Immature natural killer cell (primary cell): ENCODE measurements at regions not wholly inside any gene's neighbourhood (a gene's known extent, or its start where the extent isn't known, plus 50 kb on each side); places are given as distances from the start of the nearest gene placed in this dataset.
"Not testable (repeated sequence)": the region's sequence is repeated elsewhere in the genome, so short reads cannot be mapped to it uniquely, and the experiment has no call there.

Experiments used
- DNase-seq, 3 donors: peaks; one replicate each; pipeline ENCODE4 v3.0.0; 2022; ENCODE audit warnings: mixed read lengths in 1 of 3
- H3K27ac Mint-ChIP-seq, 6 donors: one replicate each; pipeline ENCODE4 v1.8.0; 2020; ENCODE audit warnings: mixed read lengths in 6 of 6, mild to moderate bottlenecking in 5 of 6, inconsistent platforms in 4 of 6, moderate library complexity in 3 of 6
- H3K27me3 Mint-ChIP-seq, 3 donors: one replicate each; pipeline ENCODE4 v1.8.0; 2020 to 2021; ENCODE audit warnings: low read depth in 3 of 3, mild to moderate bottlenecking in 3 of 3, mixed read lengths in 3 of 3, moderate library complexity in 3 of 3, inconsistent platforms in 1 of 3
- H3K36me3 Mint-ChIP-seq, 3 donors: one replicate each; pipeline ENCODE4 v1.8.0; 2020; ENCODE audit warnings: mixed read lengths in 3 of 3, inconsistent platforms in 2 of 3, mild to moderate bottlenecking in 2 of 3
- H3K4me1 Mint-ChIP-seq, 2 donors: one replicate each; pipeline ENCODE4 v1.8.0; 2020; ENCODE audit warnings: inconsistent platforms in 2 of 2, mild to moderate bottlenecking in 2 of 2, mixed read lengths in 2 of 2, moderate library complexity in 1 of 2
- H3K4me3 Mint-ChIP-seq, 5 donors: one replicate each; pipeline ENCODE4 v1.8.0; 2020; ENCODE audit warnings: mild to moderate bottlenecking in 5 of 5, mixed read lengths in 5 of 5, inconsistent platforms in 3 of 5, moderate library complexity in 3 of 5
- H3K9me3 Mint-ChIP-seq, 6 donors: one replicate each; pipeline ENCODE4 v1.8.0; 2020; ENCODE audit warnings: mild to moderate bottlenecking in 6 of 6, mixed read lengths in 6 of 6, inconsistent platforms in 4 of 6, moderate library complexity in 3 of 6

DNA sequence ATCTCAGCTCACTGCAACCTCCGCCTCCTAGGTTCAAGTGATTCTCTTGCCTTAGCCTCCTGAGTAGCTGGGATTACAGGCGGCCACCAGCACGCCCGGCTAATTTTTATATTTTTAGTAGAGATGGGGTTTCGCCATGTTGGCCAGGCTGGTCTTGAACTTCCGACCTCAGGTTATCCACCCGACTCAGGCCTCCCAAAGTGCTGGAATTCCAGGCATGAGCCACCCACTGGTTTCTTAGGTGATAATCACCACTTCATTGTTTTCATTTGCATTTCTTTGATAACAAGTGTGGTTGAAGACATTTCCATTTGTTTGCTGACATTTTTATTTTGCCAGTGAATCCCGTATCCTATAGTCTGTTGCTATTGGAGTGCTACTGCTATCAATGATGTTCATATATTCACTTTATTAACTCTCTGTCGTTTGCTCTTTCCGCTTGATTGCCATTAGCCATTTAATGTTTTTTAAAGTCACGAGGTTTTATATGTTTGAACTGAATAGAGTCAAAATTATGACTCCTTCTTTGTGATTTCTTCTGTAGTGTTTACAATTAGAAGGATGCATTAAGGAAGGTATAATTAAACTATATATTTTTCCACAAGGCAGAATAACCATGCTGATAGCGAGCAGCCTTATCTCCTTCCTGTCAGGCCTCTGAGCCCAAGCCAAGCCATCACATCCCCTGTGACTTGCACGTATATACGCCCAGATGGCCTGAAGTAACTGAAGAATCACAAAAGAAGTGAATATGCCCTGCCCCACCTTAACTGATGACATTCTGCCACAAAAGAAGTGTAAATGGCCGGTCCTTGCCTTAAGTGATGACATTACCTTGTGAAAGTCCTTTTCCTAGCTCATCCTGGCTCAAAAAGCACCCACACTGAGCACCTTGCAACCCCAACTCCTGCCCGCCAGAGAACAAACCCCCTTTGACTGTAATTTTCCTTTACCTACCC is 87.3 kb upstream of the DAPK1 start:
- not testable (repeated sequence) for H3K27me3 Mint-ChIP-seq, DNase-seq, H3K27ac Mint-ChIP-seq, H3K36me3 Mint-ChIP-seq, H3K4me1 Mint-ChIP-seq, H3K9me3 Mint-ChIP-seq, H3K4me3 Mint-ChIP-seq

- Mint-ChIP-seq H3K27ac (no peak overlapping the region), H3K4me3 (no peak overlapping the region), H3K36me3 (peaks cover 0 to 13% (median 0%) of the 10 kb centered on the region in 3 donors), H3K4me1 (no peaks in the 10 kb centered on the region), H3K9me3 (no peaks in the 10 kb centered on the region), H3K27me3 (peaks cover 0 to 6% (median 1%) of the 10 kb centered on the region in 3 donors)
- DNase-seq: no peak
Measured at GRCh38 chr9:87420884-87421283, 76.8 kb upstream of the DAPK1 start.

DNA sequence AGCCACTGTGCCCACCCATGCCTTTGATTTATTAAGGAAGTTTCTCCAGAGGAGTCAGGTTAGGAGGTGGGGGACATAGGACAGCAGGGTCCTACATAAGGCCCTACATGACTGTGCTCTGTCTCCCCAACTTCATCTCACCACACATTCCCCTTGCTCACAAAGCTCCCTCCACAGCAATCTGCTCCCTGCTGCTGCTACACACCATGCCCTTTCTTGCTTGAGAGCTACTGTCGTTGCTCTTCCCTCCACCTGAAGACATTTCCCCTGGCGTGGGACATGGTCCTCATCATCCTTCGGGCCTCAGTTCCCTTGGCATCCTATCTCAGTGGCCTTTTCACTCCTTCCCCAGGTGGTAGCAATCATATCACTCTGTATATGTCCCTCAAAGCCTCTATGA is 75.9 kb upstream of the DAPK1 start:
- Mint-ChIP-seq H3K4me3 (no peak overlapping the region), H3K27ac (no peak overlapping the region), H3K36me3 (peaks cover 0 to 13% (median 0%) of the 10 kb centered on the region in 3 donors), H3K9me3 (peaks cover 0 to 1% (median 0%) of the 10 kb centered on the region in 6 donors), H3K4me1 (no peaks in the 10 kb centered on the region), H3K27me3 (peaks cover 0 to 6% (median 1%) of the 10 kb centered on the region in 3 donors)
- DNase-seq: no peak

DNA sequence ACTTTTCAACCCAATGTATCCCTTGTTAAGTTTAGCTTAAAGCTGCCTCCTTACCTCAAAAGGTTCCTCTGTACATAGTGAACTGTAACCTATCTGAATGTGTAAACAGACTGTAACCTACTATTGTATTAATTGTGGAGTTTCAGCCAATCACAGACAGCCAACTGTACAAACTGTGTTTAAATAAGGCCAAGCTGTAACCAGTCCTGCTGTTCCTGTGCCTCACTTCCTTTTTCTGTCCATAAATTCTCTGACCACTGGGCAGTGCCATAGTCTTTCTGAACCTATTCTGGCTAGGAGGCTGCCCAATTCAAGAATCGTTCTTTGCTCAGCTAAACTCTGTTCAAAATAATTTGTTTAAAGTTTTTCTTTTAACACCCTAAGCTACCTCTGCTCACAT is 74.7 kb upstream of the DAPK1 start:
- Mint-ChIP-seq H3K36me3 (peaks cover 0 to 13% (median 0%) of the 10 kb centered on the region in 3 donors), H3K4me1 (no peaks in the 10 kb centered on the region), H3K27ac (no peak overlapping the region), H3K9me3 (peaks cover 0 to 1% (median 0%) of the 10 kb centered on the region in 6 donors), H3K27me3 (peaks cover 0 to 6% (median 1%) of the 10 kb centered on the region in 3 donors), H3K4me3 (no peak overlapping the region)
- DNase-seq: no peak

DNA sequence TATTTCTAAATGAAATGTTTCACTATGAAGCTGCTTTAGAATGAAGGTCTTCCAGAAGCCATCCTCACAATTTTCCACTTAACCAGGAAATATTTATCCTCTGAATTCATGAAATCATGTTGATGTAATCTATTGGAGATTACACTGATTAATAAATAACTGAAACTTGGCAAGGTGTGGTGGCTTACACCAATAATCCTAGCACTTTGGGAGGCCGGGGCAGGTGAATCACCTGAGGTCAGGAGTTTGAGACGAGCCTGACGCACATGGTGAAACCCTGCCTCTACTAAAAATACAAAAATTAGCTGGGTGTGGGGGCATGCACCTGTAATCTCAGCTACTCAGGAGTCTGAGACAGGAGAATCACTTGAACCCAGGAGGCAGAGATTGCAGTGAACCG is 73.8 kb upstream of the DAPK1 start:
- peaks cover 0 to 12% (median 1%) of the 10 kb centered on the region in 3 donors for H3K27me3 Mint-ChIP-seq
- not testable (repeated sequence) for H3K4me3 Mint-ChIP-seq, H3K9me3 Mint-ChIP-seq, DNase-seq, H3K27ac Mint-ChIP-seq, H3K4me1 Mint-ChIP-seq
- peaks cover 0 to 13% (median 0%) of the 10 kb centered on the region in 3 donors for H3K36me3 Mint-ChIP-seq

- H3K9me3 Mint-ChIP-seq: peaks cover 0 to 1% (median 0%) of the 10 kb centered on the region in 6 donors
- no peak overlapping the region for H3K4me3 Mint-ChIP-seq
- no peaks in the 10 kb centered on the region for H3K4me1 Mint-ChIP-seq
- no peak overlapping the region for H3K27ac Mint-ChIP-seq
- peaks cover 0 to 13% (median 0%) of the 10 kb centered on the region in 3 donors for H3K36me3 Mint-ChIP-seq
- DNase-seq: no peak
- H3K27me3 Mint-ChIP-seq: peaks cover 0 to 12% (median 1%) of the 10 kb centered on the region in 3 donors
Measured at GRCh38 chr9:87425202-87425601, 72.5 kb upstream of the DAPK1 start.

DNA sequence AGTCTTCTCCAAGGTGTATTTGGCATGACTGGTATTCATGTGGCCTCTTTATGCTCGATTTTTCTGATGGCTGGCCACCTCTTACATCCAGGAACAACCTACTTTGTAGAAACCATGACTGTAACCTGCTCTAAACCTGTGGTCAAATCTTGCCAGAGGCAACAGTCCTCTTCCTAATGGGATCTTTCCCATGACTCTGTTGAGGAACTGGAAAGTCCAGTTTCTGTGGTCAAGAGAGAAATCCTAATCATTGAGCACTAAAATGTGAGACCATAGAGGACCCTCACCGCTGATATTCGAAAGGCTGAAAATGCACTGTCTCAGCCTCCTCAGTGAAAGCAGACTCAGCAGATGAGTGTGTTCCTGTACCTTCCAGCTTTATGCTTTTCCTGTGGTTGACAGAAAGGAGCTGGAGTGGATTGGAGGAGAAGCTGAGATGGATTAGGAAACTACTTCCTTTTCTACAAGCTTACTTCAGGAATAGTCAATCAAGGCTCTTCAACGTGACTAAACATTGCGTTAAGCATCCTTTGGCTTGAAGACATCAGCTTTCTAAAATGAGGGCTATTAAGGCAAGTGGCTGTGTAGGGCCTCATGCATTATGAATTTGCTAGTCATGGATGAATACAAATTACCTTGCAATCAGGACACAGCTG is 69.7 kb upstream of the DAPK1 start:
- Mint-ChIP-seq H3K4me3 (no peak overlapping the region), H3K9me3 (peaks cover 0 to 1% (median 0%) of the 10 kb centered on the region in 6 donors), H3K36me3 (peaks cover 0 to 9% (median 0%) of the 10 kb centered on the region in 3 donors), H3K27me3 (peaks cover 0 to 12% (median 3%) of the 10 kb centered on the region in 3 donors), H3K27ac (no peak overlapping the region), H3K4me1 (no peaks in the 10 kb centered on the region)
- no peak for DNase-seq

DNA sequence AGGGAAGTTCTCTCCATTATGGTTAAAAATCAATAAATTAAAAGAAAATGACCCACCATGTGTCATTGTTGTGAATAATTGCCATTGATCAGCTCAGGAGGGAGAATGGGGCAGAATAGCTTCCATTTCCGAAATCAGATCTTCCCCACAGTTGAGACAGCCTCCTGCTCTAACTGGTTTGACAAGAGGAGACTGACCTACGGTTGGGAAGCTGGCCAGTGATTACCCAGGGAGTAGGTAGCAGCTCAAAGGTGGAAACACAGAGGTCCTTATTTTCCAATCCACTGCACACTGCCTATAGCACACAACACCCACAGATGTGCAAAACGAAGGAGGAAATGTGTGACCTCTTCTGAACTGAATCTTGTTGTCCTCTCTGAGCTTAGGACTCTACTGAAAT is 69.0 kb upstream of the DAPK1 start:
- Mint-ChIP-seq H3K4me1 (no peaks in the 10 kb centered on the region), H3K4me3 (no peak overlapping the region), H3K36me3 (peaks cover 0 to 8% (median 0%) of the 10 kb centered on the region in 3 donors), H3K27me3 (peaks cover 0 to 8% (median 5%) of the 10 kb centered on the region in 3 donors), H3K9me3 (peaks cover 0 to 1% (median 0%) of the 10 kb centered on the region in 6 donors), H3K27ac (no peak overlapping the region)
- no peak for DNase-seq

DNA sequence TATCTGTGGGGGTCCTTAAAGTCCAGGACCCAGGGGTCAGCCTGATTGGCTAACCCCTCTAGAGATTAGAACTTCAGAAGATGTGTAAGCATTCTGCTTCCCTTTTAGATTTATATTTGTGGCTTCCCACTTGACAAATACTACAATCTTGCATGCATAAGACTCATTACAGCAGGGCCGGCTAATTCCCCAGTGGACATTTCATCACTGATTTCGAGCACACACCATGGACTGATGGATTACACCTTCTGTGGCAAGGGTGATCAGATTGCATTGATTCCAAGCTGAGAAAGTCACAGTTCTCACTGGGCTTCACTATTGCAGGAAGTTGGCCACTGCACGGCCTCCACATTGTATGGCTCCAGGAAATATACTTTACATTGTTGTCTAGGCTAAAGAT is 65.8 kb upstream of the DAPK1 start:
- Mint-ChIP-seq H3K36me3 (no peaks in the 10 kb centered on the region), H3K27ac (no peak overlapping the region), H3K4me3 (no peak overlapping the region), H3K27me3 (peaks cover 0 to 6% (median 4%) of the 10 kb centered on the region in 3 donors), H3K9me3 (no peaks in the 10 kb centered on the region), H3K4me1 (no peaks in the 10 kb centered on the region)
- no peak for DNase-seq

GRCh38 chr9:87433853-87434252 is 63.8 kb upstream of the DAPK1 start:
- no peaks in the 10 kb centered on the region for H3K9me3 Mint-ChIP-seq

GRCh38 chr9:87434366-87434765 is 63.3 kb upstream of the DAPK1 start:
- no peak overlapping the region for H3K4me3 Mint-ChIP-seq

More at GRCh38 chr9:87433853-87434252, 63.8 kb upstream of the DAPK1 start:
- Mint-ChIP-seq H3K36me3 (no peaks in the 10 kb centered on the region), H3K27ac (no peak overlapping the region), H3K4me3 (no peak overlapping the region), H3K4me1 (no peaks in the 10 kb centered on the region), H3K27me3 (peaks cover 0 to 4% (median under 1%) of the 10 kb centered on the region in 3 donors)
- no peak for DNase-seq

DNA sequence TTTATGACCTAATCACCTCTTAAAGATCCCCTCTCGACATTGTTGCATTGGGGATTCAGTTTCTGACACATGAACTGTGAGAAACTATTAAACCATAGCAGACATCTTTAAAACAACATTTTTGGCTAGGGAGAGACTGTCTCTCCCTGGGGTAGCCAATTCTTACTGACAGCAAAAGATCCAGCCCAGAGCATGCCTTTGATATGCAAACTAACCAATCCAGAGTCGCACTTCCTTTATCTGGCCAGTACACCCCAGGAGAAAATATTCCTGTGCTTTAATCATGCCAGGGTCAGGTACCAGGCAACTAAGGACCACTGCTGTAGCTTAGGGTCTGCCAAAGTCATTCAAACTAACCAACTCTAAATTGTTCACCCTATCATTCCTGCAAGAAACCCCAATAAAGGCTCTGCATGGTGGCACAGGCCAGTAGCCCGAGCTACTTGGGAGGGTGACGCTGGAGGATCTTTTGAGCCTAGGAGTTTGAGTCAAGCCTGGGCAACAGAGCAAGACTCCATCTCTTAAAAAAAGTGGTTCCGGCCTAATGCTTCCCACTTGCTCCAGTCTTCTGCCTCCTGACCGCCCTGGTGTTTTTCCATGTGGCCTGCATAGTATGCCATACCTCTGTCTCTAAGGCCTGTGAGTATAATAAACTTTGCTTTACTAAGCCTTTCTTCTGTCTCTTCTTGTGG is 62.3 kb upstream of the DAPK1 start:
- H3K9me3 Mint-ChIP-seq: no peaks in the 10 kb centered on the region
- H3K36me3 Mint-ChIP-seq: no peaks in the 10 kb centered on the region
- H3K4me1 Mint-ChIP-seq: no peaks in the 10 kb centered on the region
- H3K4me3 Mint-ChIP-seq: no peak overlapping the region
- peaks cover 0 to 4% (median under 1%) of the 10 kb centered on the region in 3 donors for H3K27me3 Mint-ChIP-seq
- no peak for DNase-seq
- no peak overlapping the region for H3K27ac Mint-ChIP-seq

More at GRCh38 chr9:87434366-87434765, 63.3 kb upstream of the DAPK1 start:
- Mint-ChIP-seq H3K27ac (no peak overlapping the region), H3K27me3 (peaks cover 0 to 4% (median 0%) of the 10 kb centered on the region in 3 donors), H3K4me1 (no peaks in the 10 kb centered on the region), H3K9me3 (no peaks in the 10 kb centered on the region), H3K36me3 (no peaks in the 10 kb centered on the region)
- DNase-seq: no peak

DNA sequence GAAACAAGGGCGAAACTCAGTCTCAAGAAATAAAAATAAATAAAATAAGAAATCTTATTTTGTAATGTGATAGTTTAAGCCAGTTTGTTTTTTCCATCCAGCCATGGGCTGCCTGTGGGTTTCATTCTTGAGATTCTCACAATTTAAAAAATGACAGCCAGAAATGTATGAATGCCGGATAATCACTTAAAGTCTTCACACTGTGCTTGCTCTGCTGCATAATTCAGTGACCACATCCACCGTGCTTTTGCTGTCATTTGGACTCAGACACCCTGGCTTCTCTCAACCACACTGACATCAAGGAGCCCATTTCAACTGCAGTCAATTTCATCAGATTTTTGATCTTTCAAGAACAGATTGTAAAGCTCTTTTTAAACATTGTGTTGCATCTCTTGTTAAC is 61.0 kb upstream of the DAPK1 start:
- no peaks in the 10 kb centered on the region for H3K4me1 Mint-ChIP-seq
- H3K36me3 Mint-ChIP-seq: no peaks in the 10 kb centered on the region
- H3K4me3 Mint-ChIP-seq: peak overlapping the region in 1 of 5 donors; percentile 21
- no peaks in the 10 kb centered on the region for H3K9me3 Mint-ChIP-seq
- peaks cover 0 to 4% (median 2%) of the 10 kb centered on the region in 3 donors for H3K27me3 Mint-ChIP-seq
- H3K27ac Mint-ChIP-seq: peak overlapping the region in 1 of 6 donors; percentile 1
- no peak for DNase-seq
